ENCODE measurements at regions not wholly inside any gene's neighbourhood (a gene's known extent, or its start where the extent isn't known, plus 50 kb on each side); places are given as distances from the start of the nearest gene placed in this dataset.

GRCh38 chr6:78268591-78269452 lies 598.5 kb upstream of the IRAK1BP1 start:
- Histone ChIP-seq H3K36me3 (ENCODE audit: low read depth) (no peaks in the 10 kb centered on the region), H3K4me1 (ENCODE audit: insufficient read depth, poor library complexity, severe bottlenecking) (no peaks in the 10 kb centered on the region), H3K9me3 (ENCODE audit: severe bottlenecking) (no peaks in the 10 kb centered on the region), H3K27me3 (ENCODE audit: insufficient read depth, poor library complexity, severe bottlenecking) (no peaks in the 10 kb centered on the region), H3K4me3 (ENCODE audit: severe bottlenecking) (no peak overlapping the region), H3K27ac (ENCODE audit: poor library complexity, severe bottlenecking) (no peak overlapping the region)
- no peak for DNase-seq (ENCODE audit: low spot score)
- ATAC-seq (ENCODE audit: low read depth): no peak
- TF ChIP-seq CTCF (IDR thresholded peaks at IDR 0.05; ENCODE audit: poor library complexity, severe bottlenecking): no peak

GRCh38 chr6:78300885-78301284 lies 566.5 kb upstream of the IRAK1BP1 start:
- H3K36me3 ChIP-seq (ENCODE audit: low read depth): no peaks in the 10 kb centered on the region
- TF ChIP-seq CTCF (IDR thresholded peaks at IDR 0.05; ENCODE audit: poor library complexity, severe bottlenecking): no peak
- DNase-seq (ENCODE audit: low spot score) (no peak), ATAC-seq (ENCODE audit: low read depth) (peak; percentile 76; the same call in 2 of the 3 replicates)
- no peak overlapping the region for H3K27ac ChIP-seq (ENCODE audit: poor library complexity, severe bottlenecking)
- no peaks in the 10 kb centered on the region for H3K27me3 ChIP-seq (ENCODE audit: insufficient read depth, poor library complexity, severe bottlenecking)
- peaks cover 3% of the 10 kb centered on the region for H3K4me1 ChIP-seq (ENCODE audit: insufficient read depth, poor library complexity, severe bottlenecking)
- H3K4me3 ChIP-seq (ENCODE audit: severe bottlenecking): no peak overlapping the region
- H3K9me3 ChIP-seq (ENCODE audit: severe bottlenecking): no peaks in the 10 kb centered on the region

GRCh38 chr6:78302411-78302810 lies 564.9 kb upstream of the IRAK1BP1 start:
- DNase-seq (ENCODE audit: low spot score) (no peak), ATAC-seq (ENCODE audit: low read depth) (no peak)
- H3K9me3 ChIP-seq (ENCODE audit: severe bottlenecking): no peaks in the 10 kb centered on the region
- no peaks in the 10 kb centered on the region for H3K36me3 ChIP-seq (ENCODE audit: low read depth)
- no peak overlapping the region for H3K4me3 ChIP-seq (ENCODE audit: severe bottlenecking)
- no peak for TF ChIP-seq CTCF (IDR thresholded peaks at IDR 0.05; ENCODE audit: poor library complexity, severe bottlenecking)
- peaks cover 3% of the 10 kb centered on the region for H3K4me1 ChIP-seq (ENCODE audit: insufficient read depth, poor library complexity, severe bottlenecking)
- no peaks in the 10 kb centered on the region for H3K27me3 ChIP-seq (ENCODE audit: insufficient read depth, poor library complexity, severe bottlenecking)
- no peak overlapping the region for H3K27ac ChIP-seq (ENCODE audit: poor library complexity, severe bottlenecking)

GRCh38 chr6:78308025-78308424 lies 559.3 kb upstream of the IRAK1BP1 start:
- Histone ChIP-seq H3K27me3 (ENCODE audit: insufficient read depth, poor library complexity, severe bottlenecking) (no peaks in the 10 kb centered on the region), H3K27ac (ENCODE audit: poor library complexity, severe bottlenecking) (no peak overlapping the region), H3K9me3 (ENCODE audit: severe bottlenecking) (no peaks in the 10 kb centered on the region), H3K4me3 (ENCODE audit: severe bottlenecking) (no peak overlapping the region), H3K36me3 (ENCODE audit: low read depth) (no peaks in the 10 kb centered on the region), H3K4me1 (ENCODE audit: insufficient read depth, poor library complexity, severe bottlenecking) (no peaks in the 10 kb centered on the region)
- no peak for DNase-seq (ENCODE audit: low spot score)
- TF ChIP-seq CTCF (IDR thresholded peaks at IDR 0.05; ENCODE audit: poor library complexity, severe bottlenecking): peak; percentile 26
- peak; percentile 59; the same call in 1 of the 3 replicates for ATAC-seq (ENCODE audit: low read depth)

All from RWPE2 (cell line).